ENCODE measurements at regions not wholly inside any gene's neighbourhood (a gene's known extent, or its start where the extent isn't known, plus 50 kb on each side); places are given as distances from the start of the nearest gene placed in this dataset.

- Histone ChIP-seq H4K20me1 (ENCODE audit: insufficient read depth) (no peaks in the 10 kb centered on the region), H3F3A (ENCODE audit: insufficient read depth, low read depth) (no peaks in the 10 kb centered on the region), H3K27ac (no peak overlapping the region), H3K9me2 (ENCODE audit: insufficient read depth) (no peaks in the 10 kb centered on the region), H3K4me2 (no peak overlapping the region), H3K9me3 (ENCODE audit: insufficient read depth, low read depth) (no peaks in the 10 kb centered on the region), H2AFZ (no peak overlapping the region), H3K4me1 (replicated peaks; ENCODE audit: insufficient read depth) (no peaks in the 10 kb centered on the region), H3K27me3 (ENCODE audit: insufficient read depth, low read depth) (no peaks in the 10 kb centered on the region), H3K4me3 (no peak overlapping the region), H3K36me3 (ENCODE audit: low read depth) (no peaks in the 10 kb centered on the region), H3K79me2 (ENCODE audit: low read depth) (no peaks in the 10 kb centered on the region)
- no peak for DNase-seq
- intact Hi-C loops (cut with micrococcal nuclease; ENCODE audit: unreplicated experiment): no loop called here
- TF ChIP-seq CTCF (conservative IDR thresholded peaks at IDR 0.05) (no peak), EZH2 (IDR thresholded peaks at IDR 0.05; ENCODE audit: low read depth) (no peak)
- ChIA-PET POLR2A (ENCODE audit: unreplicated experiment) (no interaction called here), CTCF (no interaction called here)
- BruUV-seq (replicated peaks): no TSS peak
These were observed 427.5 kb downstream of the TUSC7 start for GRCh38 chr3:117137065-117137464.

GRCh38 chr3:117139681-117140080, 430.1 kb downstream of the TUSC7 start:
- Histone ChIP-seq H3K4me1 (replicated peaks; ENCODE audit: insufficient read depth) (no peaks in the 10 kb centered on the region), H3K79me2 (ENCODE audit: low read depth) (no peaks in the 10 kb centered on the region), H3K36me3 (ENCODE audit: low read depth) (no peaks in the 10 kb centered on the region), H3K9me3 (ENCODE audit: insufficient read depth, low read depth) (no peaks in the 10 kb centered on the region), H3F3A (ENCODE audit: insufficient read depth, low read depth) (no peaks in the 10 kb centered on the region), H2AFZ (no peak overlapping the region), H3K9me2 (ENCODE audit: insufficient read depth) (no peaks in the 10 kb centered on the region), H3K4me2 (no peak overlapping the region), H3K27me3 (ENCODE audit: insufficient read depth, low read depth) (no peaks in the 10 kb centered on the region), H3K27ac (no peak overlapping the region), H3K4me3 (no peak overlapping the region), H4K20me1 (ENCODE audit: insufficient read depth) (no peaks in the 10 kb centered on the region)
- POLR2A ChIA-PET (ENCODE audit: unreplicated experiment): no interaction called here
- TF ChIP-seq EZH2 (IDR thresholded peaks at IDR 0.05; ENCODE audit: low read depth) (no peak), CTCF (conservative IDR thresholded peaks at IDR 0.05) (no peak)
- BruUV-seq (replicated peaks): no TSS peak
- DNase-seq: no peak
- CTCF ChIA-PET: no interaction called here
- intact Hi-C loops (cut with micrococcal nuclease; ENCODE audit: unreplicated experiment): no loop called here

- Histone ChIP-seq H3K4me3 (no peak overlapping the region), H3K4me1 (replicated peaks; ENCODE audit: insufficient read depth) (no peaks in the 10 kb centered on the region), H2AFZ (no peak overlapping the region), H4K20me1 (ENCODE audit: insufficient read depth) (no peaks in the 10 kb centered on the region), H3K36me3 (ENCODE audit: low read depth) (no peaks in the 10 kb centered on the region), H3K4me2 (no peak overlapping the region), H3K27me3 (ENCODE audit: insufficient read depth, low read depth) (no peaks in the 10 kb centered on the region), H3F3A (ENCODE audit: insufficient read depth, low read depth) (no peaks in the 10 kb centered on the region), H3K9me3 (ENCODE audit: insufficient read depth, low read depth) (no peaks in the 10 kb centered on the region), H3K27ac (no peak overlapping the region), H3K79me2 (ENCODE audit: low read depth) (no peaks in the 10 kb centered on the region), H3K9me2 (ENCODE audit: insufficient read depth) (no peaks in the 10 kb centered on the region)
- DNase-seq: no peak
- intact Hi-C loops (cut with micrococcal nuclease; ENCODE audit: unreplicated experiment): no loop called here
- CTCF ChIA-PET: no interaction called here
- no peak for TF ChIP-seq CTCF (conservative IDR thresholded peaks at IDR 0.05)
- TF ChIP-seq EZH2 (IDR thresholded peaks at IDR 0.05; ENCODE audit: low read depth): no peak
- POLR2A ChIA-PET (ENCODE audit: unreplicated experiment): no interaction called here
- no TSS peak for BruUV-seq (replicated peaks)
These were observed 432.2 kb downstream of the TUSC7 start for GRCh38 chr3:117141812-117142211.

Data from PC-9 (cell line).